ENCODE measurements at regions not wholly inside any gene's neighbourhood (a gene's known extent, or its start where the extent isn't known, plus 50 kb on each side); places are given as distances from the start of the nearest gene placed in this dataset.

GRCh38 chr5:10034001-10034400 lies 215.7 kb downstream of the ATPSCKMT start:
- Histone ChIP-seq H3K4me1 (no peaks in the 10 kb centered on the region), H3K4me3 (no peak overlapping the region), H3K36me3 (no peaks in the 10 kb centered on the region), H3K27me3 (no peaks in the 10 kb centered on the region), H3K9me3 (no peaks in the 10 kb centered on the region), H3K27ac (no peak overlapping the region)
- ATAC-seq (no peak), DNase-seq (no peak)
- intact Hi-C loops (cut with DNase I): no loop called here
- WGBS (ENCODE audit: insufficient coverage, low coverage, low lambda C conversion rate, missing lambda C conversion rate): 28% methylated on average over 8 of the region's 8 CpGs
- no peak for TF ChIP-seq POLR2A (IDR thresholded peaks at IDR 0.05)
- TF ChIP-seq, protein P1, sequence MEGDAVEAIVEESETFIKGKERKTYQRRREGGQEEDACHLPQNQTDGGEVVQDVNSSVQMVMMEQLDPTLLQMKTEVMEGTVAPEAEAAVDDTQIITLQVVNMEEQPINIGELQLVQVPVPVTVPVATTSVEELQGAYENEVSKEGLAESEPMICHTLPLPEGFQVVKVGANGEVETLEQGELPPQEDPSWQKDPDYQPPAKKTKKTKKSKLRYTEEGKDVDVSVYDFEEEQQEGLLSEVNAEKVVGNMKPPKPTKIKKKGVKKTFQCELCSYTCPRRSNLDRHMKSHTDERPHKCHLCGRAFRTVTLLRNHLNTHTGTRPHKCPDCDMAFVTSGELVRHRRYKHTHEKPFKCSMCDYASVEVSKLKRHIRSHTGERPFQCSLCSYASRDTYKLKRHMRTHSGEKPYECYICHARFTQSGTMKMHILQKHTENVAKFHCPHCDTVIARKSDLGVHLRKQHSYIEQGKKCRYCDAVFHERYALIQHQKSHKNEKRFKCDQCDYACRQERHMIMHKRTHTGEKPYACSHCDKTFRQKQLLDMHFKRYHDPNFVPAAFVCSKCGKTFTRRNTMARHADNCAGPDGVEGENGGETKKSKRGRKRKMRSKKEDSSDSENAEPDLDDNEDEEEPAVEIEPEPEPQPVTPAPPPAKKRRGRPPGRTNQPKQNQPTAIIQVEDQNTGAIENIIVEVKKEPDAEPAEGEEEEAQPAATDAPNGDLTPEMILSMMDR (IDR thresholded peaks at IDR 0.05): no peak

DNA sequence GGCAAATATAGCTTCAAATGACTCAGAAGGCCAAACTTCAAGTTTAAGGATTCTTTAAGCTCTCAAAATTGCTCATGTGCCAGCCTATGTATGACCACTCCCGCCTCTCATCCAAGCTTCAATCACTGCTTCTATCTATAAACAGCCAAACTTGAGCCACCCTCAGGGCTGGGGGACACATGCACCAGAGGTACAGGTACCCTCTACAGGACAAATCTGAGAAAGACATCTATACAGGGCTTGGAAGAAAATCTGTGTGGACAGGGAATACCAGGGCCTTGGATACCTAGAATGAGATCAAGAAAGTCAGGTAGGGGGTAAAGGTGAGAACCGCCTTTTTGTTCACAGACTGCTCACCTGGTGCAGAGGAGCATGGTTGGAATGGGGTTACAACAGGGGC lies 217.9 kb downstream of the ATPSCKMT start:
- Histone ChIP-seq H3K9me3 (no peaks in the 10 kb centered on the region), H3K27me3 (no peaks in the 10 kb centered on the region), H3K4me1 (no peaks in the 10 kb centered on the region), H3K36me3 (no peaks in the 10 kb centered on the region), H3K4me3 (no peak overlapping the region), H3K27ac (no peak overlapping the region)
- intact Hi-C loops (cut with DNase I): no loop called here
- ATAC-seq (no peak), DNase-seq (no peak)
- no peak for TF ChIP-seq POLR2A (IDR thresholded peaks at IDR 0.05)
- TF ChIP-seq, protein P1 (IDR thresholded peaks at IDR 0.05): no peak
- 89% methylated on average over 2 of the region's 2 CpGs for WGBS (ENCODE audit: insufficient coverage, low coverage, low lambda C conversion rate, missing lambda C conversion rate)

- Histone ChIP-seq H3K36me3 (no peaks in the 10 kb centered on the region), H3K4me3 (no peak overlapping the region), H3K4me1 (no peaks in the 10 kb centered on the region), H3K27ac (no peak overlapping the region), H3K9me3 (no peaks in the 10 kb centered on the region), H3K27me3 (no peaks in the 10 kb centered on the region)
- WGBS (ENCODE audit: insufficient coverage, low coverage, low lambda C conversion rate, missing lambda C conversion rate): 25% methylated on average over 1 of the region's 2 CpGs
- intact Hi-C loops (cut with DNase I): no loop called here
- no peak for ATAC-seq
- TF ChIP-seq, protein P1 (IDR thresholded peaks at IDR 0.05): no peak
- no peak for TF ChIP-seq POLR2A (IDR thresholded peaks at IDR 0.05)
- no peak for DNase-seq
Observed at GRCh38 chr5:10030219-10030831, 219.4 kb downstream of the ATPSCKMT start.

DNA sequence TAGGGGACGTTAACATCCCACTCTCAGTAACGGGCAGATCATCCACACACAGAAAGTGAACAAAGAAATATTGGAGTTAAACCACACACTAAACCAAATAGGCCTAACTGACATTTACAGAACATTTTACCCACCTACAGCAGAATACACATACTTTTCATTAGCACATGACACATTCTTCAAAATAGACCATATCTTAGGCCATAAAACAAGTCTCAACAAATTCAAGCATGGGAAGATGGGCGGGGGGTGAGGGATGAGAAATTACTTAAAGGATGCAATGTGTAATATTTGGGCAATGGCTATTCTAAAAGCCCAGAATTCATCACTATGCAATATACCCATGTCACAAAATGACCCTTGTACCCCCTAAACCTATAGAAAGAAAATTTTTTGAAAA lies 226.2 kb downstream of the ATPSCKMT start:
- Histone ChIP-seq H3K4me3 (no peak overlapping the region), H3K27me3 (no peaks in the 10 kb centered on the region), H3K27ac (no peak overlapping the region), H3K9me3 (no peaks in the 10 kb centered on the region), H3K4me1 (no peaks in the 10 kb centered on the region), H3K36me3 (no peaks in the 10 kb centered on the region)
- ATAC-seq (no peak), DNase-seq (no peak)
- TF ChIP-seq, protein P1 (IDR thresholded peaks at IDR 0.05): no peak
- TF ChIP-seq POLR2A (IDR thresholded peaks at IDR 0.05): no peak
- intact Hi-C loops (cut with DNase I): no loop called here
- 63% methylated on average over 3 of the region's 3 CpGs for WGBS (ENCODE audit: insufficient coverage, low coverage, low lambda C conversion rate, missing lambda C conversion rate)

GRCh38 chr5:10021248-10021647 lies 228.4 kb downstream of the ATPSCKMT start:
- Histone ChIP-seq H3K9me3 (no peaks in the 10 kb centered on the region), H3K4me1 (no peaks in the 10 kb centered on the region), H3K4me3 (no peak overlapping the region), H3K36me3 (no peaks in the 10 kb centered on the region), H3K27me3 (no peaks in the 10 kb centered on the region), H3K27ac (no peak overlapping the region)
- intact Hi-C loops (cut with DNase I): no loop called here
- TF ChIP-seq, protein P1 (IDR thresholded peaks at IDR 0.05): no peak
- no peak for TF ChIP-seq POLR2A (IDR thresholded peaks at IDR 0.05)
- no CpG with 5 or more reads among the region's 1 CpG for WGBS (ENCODE audit: insufficient coverage, low coverage, low lambda C conversion rate, missing lambda C conversion rate)
- DNase-seq: no peak
- ATAC-seq: no peak

Data from right lobe of liver (tissue), 6 donors.